ENCODE measurements at regions not wholly inside any gene's neighbourhood (a gene's known extent, or its start where the extent isn't known, plus 50 kb on each side); places are given as distances from the start of the nearest gene placed in this dataset.
A peak's percentile ranks its signal among the peaks of the same experiment; 100 is the strongest.

DNA sequence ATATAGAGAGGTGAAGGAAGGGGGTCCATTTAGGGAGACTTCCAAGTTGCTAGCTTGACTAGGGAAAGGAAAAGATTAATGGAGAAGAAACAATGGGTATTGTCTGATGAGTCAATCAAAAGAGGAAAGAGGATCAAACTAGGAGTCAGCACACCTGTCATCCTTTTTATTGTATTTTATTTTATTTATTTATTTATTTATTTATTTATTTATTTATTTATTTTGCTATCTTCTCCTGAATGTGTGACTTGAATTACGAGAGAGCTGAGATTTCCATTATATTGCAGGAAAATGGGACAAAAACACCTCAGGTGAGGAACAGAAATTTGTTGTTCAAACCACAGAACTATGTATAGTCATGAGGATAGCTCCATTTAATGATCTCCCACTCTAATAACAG is 58.9 kb downstream of the NUDT11 start:
- no peak for DNase-seq

- no peak for DNase-seq
These were observed 61.3 kb downstream of the NUDT11 start for GRCh38 chrX:51435101-51435500.

GRCh38 chrX:51421972-51422597 is 74.3 kb downstream of the NUDT11 start:
- no peak for DNase-seq

- DNase-seq, result peak; percentile 1
These were observed 75.8 kb downstream of the NUDT11 start for GRCh38 chrX:51420610-51421009.

DNA sequence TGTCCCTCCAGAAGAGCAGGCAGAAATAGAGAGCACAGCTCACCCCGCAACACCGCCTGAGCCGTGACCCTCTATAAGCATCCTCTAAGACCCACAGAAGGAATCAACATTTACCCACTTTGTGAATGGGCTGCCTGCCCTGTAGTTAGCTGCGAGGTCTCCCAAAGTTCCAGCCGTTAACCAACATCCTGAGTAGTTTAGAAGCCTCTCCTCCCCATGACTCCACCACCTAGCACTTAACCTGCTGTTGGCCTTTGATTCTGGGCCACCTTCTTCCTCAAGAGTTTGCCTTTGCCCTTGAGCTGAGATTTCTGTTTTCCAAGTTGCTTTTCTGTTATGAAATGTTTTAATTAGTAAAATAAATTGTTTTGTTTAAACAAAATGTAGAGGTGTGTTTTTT is 75.8 kb downstream of the NUDT10 start:
- no peak for DNase-seq

- no peak for DNase-seq
These were observed 75.1 kb downstream of the NUDT10 start for GRCh38 chrX:51407520-51408409.

DNA sequence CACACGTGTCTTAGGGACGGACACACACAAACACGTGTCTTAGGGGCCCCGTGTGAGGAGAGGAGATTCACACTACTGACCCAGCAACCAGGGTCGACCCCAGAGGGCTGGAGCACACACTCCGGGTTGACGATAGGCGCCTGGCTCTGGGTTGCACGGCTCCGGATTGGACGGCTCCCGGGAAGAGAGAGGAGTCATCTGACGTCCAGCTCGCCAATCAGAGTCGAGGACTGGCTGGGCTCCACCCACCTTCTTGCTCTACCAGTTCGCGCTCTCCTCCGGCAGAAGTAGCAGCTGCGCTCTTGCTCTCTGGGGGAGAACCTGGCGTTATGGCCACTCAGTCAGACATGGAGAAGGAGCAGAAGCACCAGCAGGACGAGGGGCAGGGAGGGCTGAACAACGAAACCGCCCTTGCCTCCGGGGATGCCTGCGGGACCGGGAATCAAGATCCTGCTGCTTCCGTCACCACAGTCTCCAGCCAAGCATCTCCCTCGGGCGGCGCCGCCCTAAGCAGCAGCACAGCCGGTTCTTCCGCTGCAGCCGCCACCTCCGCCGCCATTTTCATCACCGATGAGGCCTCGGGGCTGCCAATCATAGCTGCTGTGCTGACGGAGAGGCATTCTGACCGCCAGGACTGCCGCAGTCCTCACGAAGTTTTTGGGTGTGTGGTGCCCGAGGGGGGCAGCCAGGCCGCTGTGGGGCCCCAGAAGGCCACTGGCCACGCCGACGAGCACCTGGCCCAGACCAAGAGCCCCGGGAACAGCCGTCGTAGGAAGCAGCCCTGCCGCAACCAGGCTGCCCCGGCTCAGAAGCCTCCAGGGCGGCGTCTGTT is 74.3 kb downstream of the NUDT10 start:
- no peak for DNase-seq

- no peak for DNase-seq
These were observed 71.8 kb downstream of the NUDT10 start for GRCh38 chrX:51404445-51404844.

DNA sequence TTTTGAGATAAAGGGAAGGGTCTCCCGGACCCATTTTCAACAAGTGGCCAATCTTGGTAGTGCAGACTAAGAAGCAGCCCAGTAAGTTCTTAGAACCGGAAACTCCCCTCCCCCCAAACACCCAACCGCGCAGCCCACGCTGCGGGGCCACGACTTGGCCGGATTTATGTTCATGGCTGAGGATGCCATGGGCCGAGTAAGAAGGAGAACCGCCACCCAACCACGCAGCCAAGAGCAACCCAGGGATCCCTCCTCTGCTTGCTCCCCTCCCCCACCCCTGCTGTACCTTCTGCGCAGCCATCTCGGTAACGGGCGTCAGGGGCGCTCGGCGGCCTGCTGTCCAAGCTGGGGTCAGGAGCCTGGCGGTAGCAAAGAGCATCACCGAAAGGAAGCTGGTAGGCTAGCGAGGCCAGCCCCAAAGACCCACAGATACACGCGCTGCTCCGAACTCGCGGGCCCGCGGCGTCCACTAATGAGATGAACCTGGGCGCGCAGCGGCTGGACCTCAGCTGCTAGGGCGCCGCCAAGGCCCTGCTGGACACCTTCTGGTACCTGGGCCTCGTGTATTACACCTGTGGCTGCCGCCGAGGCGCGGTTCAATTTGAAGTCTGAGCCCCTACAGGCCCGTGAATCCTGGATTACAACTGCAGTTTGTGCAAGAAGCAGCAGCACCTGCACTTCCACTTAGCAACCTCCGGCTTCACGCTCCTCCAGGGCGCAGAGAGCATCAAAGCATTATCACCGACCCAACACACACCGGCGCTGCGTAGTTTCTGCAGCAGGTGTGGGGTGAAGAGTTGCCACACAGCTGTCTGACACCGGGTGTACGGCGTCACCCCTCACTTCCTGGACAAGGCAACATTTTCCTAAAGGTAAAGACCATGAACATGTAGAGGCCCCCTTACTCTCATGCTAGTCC is 63.4 kb downstream of the NUDT10 start:
- DNase-seq, result no peak

DNA sequence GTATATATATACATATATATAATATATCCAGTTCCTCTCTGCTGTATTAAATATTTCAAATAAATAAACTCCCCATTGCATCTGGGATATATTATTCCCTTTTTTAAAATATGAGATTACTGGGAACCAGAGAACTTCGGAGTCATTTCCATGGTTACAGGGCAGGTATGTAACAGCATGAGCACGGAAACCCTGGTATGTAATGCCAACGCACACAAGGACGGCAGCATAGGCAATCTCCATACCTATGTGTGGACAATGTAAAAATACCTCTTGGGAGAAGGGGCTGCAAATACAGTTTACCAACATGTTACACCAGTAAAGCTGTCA is 62.8 kb downstream of the NUDT10 start:
- DNase-seq, result no peak

All from NCI-H1694 treated with DMSO at 0.1 percent for 48 hours (cell line).